ENCODE measurements at regions not wholly inside any gene's neighbourhood (a gene's known extent, or its start where the extent isn't known, plus 50 kb on each side); places are given as distances from the start of the nearest gene placed in this dataset.
"Not testable (repeated sequence)": the region's sequence is repeated elsewhere in the genome, so short reads cannot be mapped to it uniquely, and the experiment has no call there.

DNA sequence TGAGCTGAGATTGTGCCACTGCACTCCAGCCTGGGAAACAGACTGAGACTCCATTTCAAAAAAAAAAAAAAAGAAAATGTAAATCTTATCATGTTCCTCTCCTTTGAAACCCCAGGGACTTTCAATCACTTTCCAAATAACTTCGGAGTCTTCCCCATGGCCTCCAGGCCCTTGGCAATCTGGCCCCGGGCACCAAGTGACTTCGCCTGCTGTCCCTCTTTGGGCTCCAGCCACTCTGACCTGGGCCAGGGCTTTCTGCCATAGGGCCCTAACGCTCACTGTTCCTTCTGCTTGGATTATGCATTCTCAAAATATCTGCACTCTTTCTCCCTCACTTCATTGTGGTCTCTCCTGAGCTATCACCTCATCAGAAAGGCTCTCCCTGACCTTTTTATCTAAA, 260.9 kb downstream of the KLF13 start:
- Mint-ChIP-seq H3K27me3 (peaks cover 3% of the 10 kb centered on the region), H3K4me1 (no peaks in the 10 kb centered on the region), H3K27ac (no peak overlapping the region), H3K4me3 (no peak overlapping the region), H3K9me3 (peaks cover 3% of the 10 kb centered on the region), H3K36me3 (ENCODE audit: low read depth) (no peaks in the 10 kb centered on the region)
- intact Hi-C loops (cut with micrococcal nuclease) = no loop called here
- no peak for DNase-seq

DNA sequence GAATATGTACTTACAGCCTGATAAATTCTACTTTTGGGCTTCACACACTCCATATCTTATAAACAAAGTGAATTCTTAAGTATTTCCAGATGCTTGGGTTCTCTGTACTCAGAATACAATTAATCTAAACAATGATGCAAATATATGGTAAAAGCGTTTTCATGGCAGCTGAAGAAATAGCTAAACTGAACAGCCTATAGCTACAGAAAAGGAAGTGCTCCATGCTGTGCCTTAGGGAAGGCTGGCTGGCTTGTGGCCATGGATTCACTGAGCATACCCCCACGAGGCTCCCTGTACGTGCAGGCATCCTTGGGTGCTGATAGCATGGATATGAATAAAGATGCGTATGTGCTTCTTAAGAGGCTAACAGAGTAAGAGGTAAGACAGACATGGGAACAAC, 264.0 kb downstream of the KLF13 start:
- Mint-ChIP-seq H3K4me3 (no peak overlapping the region), H3K9me3 (no peaks in the 10 kb centered on the region), H3K36me3 (ENCODE audit: low read depth) (no peaks in the 10 kb centered on the region), H3K27ac (no peak overlapping the region), H3K27me3 (peaks cover 3% of the 10 kb centered on the region), H3K4me1 (no peaks in the 10 kb centered on the region)
- no peak for DNase-seq
- intact Hi-C loops (cut with micrococcal nuclease) = no loop called here

DNA sequence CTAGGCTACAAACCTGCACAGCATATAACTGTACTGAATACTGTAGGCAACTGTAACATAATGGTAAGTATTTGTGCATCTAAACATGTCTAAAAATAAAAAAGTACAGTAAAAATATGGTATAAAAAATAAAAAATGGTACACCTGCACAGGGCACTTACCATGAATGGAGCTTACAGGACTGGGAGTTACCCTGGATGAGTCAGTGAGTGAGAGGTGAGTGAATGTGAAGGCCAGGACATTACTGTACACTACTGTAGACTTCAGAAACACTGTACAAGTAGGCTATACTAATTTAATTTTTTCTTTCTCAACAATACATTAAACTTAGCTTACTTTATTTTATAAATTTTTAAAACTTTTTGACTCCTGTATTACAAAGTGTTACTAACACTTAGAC, 265.3 kb downstream of the KLF13 start:
- Mint-ChIP-seq H3K4me3 (no peak overlapping the region), H3K27ac (no peak overlapping the region), H3K36me3 (ENCODE audit: low read depth) (no peaks in the 10 kb centered on the region), H3K9me3 (no peaks in the 10 kb centered on the region), H3K4me1 (no peaks in the 10 kb centered on the region), H3K27me3 (peaks cover 3% of the 10 kb centered on the region)
- no peak for DNase-seq
- intact Hi-C loops (cut with micrococcal nuclease) = no loop called here

DNA sequence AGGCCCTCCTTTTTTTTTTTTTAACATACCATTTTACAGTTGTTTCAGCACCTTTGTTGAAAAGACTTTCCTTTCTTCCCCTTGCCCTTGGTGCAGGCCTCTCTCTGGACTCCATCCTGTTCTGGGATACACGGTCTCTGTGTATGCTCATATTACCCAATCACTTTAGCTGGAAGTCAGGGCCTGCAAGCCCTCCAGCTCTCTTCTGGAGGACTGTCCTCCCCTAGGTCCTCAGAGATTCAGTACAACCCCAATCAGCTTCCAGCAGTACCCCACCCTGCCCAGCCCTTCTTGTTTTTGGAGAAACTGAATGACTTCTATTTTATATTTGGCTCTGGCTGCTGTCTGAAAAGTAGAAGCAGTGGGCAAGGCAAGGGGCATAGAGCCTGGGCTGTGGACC, 270.8 kb downstream of the KLF13 start:
- Mint-ChIP-seq H3K27ac (no peak overlapping the region), H3K27me3 (peaks cover 16% of the 10 kb centered on the region), H3K36me3 (ENCODE audit: low read depth) (no peaks in the 10 kb centered on the region), H3K9me3 (no peaks in the 10 kb centered on the region), H3K4me1 (no peaks in the 10 kb centered on the region), H3K4me3 (no peak overlapping the region)
- DNase-seq = no peak
- intact Hi-C loops (cut with micrococcal nuclease) = no loop called here

DNA sequence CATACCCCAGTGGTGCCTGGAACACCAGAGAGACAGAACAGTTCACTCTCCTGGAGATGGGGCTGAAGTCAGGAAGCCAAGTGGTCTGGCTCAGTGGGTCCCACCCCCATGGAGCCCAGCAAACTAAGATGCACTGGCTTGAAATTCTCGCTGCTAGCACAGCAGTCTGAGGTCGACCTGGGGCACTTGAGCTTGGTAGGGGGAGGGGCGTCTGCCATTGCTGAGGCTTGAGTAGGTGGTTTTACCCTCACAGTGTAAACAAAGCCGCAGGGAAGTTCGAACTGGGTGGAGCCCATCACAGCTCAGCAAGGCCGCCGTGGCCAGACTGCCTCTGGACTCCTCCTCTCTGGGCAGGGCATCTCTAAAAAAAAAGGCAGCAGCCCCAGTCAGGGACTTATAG, 272.0 kb downstream of the KLF13 start:
- Mint-ChIP-seq H3K36me3 (ENCODE audit: low read depth) (no peaks in the 10 kb centered on the region), H3K4me3 (no peak overlapping the region), H3K27me3 (peaks cover 19% of the 10 kb centered on the region), H3K27ac (no peak overlapping the region), H3K4me1 (no peaks in the 10 kb centered on the region), H3K9me3 (peaks cover 4% of the 10 kb centered on the region)
- intact Hi-C loops (cut with micrococcal nuclease) = no loop called here
- DNase-seq = no peak

DNA sequence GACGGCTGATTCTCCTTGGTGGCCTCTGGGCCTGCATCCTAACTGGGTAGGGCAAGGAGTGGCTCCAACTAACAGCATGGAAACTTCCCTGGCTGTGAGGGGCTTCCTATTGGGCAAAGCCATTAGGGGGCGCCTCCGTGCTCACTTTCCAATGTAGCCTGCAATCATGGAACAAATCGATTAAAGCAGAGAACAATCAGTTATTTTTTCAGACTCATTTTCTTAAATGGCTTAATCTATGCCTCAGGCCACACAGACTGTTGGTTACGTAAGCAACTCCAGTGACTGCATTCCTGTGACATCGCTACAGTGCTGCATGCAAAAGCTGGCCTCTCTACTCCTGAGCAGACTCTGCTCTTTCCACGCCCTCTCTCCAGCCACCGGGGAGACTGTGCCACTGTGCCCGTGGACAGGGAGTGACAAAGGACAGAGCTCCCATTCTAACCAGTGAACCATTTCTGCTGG, 278.9 kb downstream of the KLF13 start:
- no peak for DNase-seq
- Mint-ChIP-seq H3K4me1 (no peaks in the 10 kb centered on the region), H3K4me3 (no peak overlapping the region), H3K27me3 (peaks cover 15% of the 10 kb centered on the region), H3K27ac (no peak overlapping the region), H3K36me3 (ENCODE audit: low read depth) (no peaks in the 10 kb centered on the region), H3K9me3 (peaks cover 4% of the 10 kb centered on the region)
- intact Hi-C loops (cut with micrococcal nuclease) = no loop called here

DNA sequence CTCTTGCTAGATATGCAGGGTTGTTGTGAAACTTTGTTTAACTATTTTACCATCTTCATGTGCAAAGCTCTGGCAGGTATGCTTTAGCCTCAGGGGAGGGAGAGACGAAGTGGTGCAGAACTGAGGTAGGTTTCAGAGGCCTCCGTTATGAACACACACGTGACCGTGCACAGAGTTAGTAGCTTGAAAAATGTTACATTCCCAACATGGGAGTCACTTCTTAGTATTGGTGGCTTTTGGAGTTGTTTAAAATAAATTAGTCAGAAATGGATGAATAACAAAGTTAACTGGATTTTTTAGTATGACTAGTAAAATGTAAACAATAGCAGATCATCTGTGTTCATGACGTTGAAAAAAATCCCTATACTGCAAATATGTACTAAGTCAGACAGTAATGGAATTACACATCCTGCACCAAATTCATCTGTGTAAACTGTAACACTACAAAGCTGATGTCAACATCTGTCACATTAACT, 279.6 kb downstream of the KLF13 start:
- Mint-ChIP-seq H3K36me3 (ENCODE audit: low read depth) (no peaks in the 10 kb centered on the region), H3K4me3 (no peak overlapping the region), H3K27me3 (peaks cover 13% of the 10 kb centered on the region)

DNA sequence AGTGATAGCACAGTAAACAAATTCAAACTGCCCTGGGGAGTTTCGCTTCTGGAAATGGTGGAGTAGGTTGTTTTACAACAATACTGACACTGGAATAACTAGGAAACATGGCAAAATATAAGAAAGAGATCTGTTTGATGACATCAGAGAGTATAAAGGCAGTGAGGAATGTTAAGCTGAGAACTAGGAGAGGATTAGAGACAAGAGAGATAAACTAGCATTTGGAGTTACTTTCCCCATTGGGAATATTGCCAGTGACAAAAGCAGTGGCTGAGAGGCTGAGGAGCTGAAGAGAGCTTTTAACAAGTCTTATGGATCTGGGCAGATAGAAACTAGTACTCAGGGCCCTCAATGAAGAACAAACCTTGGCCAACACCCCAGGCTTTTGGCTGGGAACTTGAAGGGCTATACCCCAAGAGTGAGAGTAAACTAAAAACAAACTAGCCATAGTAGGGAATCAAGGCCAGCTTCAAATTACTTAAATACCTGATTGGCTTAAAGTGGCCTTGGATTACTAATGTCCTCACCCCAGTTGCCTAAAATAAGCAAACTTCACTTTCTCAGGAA, 280.4 kb downstream of the KLF13 start:
- intact Hi-C loops (cut with micrococcal nuclease) = no loop called here
- DNase-seq = no peak
- no peaks in the 10 kb centered on the region for H3K36me3 Mint-ChIP-seq (ENCODE audit: low read depth)
- peaks cover 16% of the 10 kb centered on the region for H3K27me3 Mint-ChIP-seq
- peaks cover 1% of the 10 kb centered on the region for H3K4me1 Mint-ChIP-seq
- peaks cover 4% of the 10 kb centered on the region for H3K9me3 Mint-ChIP-seq
- H3K4me3 Mint-ChIP-seq = no peak overlapping the region
- H3K27ac Mint-ChIP-seq = no peak overlapping the region

More for the DNA sequence above, 279.6 kb downstream of the KLF13 start:
- intact Hi-C loops (cut with micrococcal nuclease) = no loop called here
- Mint-ChIP-seq H3K9me3 (peaks cover 4% of the 10 kb centered on the region), H3K27ac (no peak overlapping the region), H3K4me1 (peaks cover 1% of the 10 kb centered on the region)
- no peak for DNase-seq

DNA sequence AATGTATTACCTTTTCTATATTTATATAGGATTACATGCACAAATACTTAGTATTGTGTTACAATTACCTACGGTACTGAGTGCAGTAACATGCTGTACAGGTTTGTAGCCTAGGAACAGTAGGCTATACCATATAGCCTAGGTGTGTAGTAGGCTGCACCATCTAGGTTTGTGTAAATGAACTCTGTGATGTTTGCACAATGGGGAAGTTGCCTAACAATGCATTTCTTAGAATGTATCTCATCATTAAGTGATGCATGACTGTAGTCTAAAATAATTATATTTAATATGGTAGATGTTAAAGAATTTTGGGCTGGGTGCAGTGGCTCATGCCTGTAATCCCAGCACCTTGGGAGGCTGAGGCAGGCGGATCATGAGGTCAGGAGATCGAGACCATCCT, 281.0 kb downstream of the KLF13 start:
- Mint-ChIP-seq H3K9me3 (peaks cover 4% of the 10 kb centered on the region), H3K27ac (no peak overlapping the region), H3K27me3 (peaks cover 15% of the 10 kb centered on the region), H3K4me3 (no peak overlapping the region), H3K36me3 (ENCODE audit: low read depth) (no peaks in the 10 kb centered on the region), H3K4me1 (peaks cover 1% of the 10 kb centered on the region)
- intact Hi-C loops (cut with micrococcal nuclease) = no loop called here
- DNase-seq = no peak

DNA sequence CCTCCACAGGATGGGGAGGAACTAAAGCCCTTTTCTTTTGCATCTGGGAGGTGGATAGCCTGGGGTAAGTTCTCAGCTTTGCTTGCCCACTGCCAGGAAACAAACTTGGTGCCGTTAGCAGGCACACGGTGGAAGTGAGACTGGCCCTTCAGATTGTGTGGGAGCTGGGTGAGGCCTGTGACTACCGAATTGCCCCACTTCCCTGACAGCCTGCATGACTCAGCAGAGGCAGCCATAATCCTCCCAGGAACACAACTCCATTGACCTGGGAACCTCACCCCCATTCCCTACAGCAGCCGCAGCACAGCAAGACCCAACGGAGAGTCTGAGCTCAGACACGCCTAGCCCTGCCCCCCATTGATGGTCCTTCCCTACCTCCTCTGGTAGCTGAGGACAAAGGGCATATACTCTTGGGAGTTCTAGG, 282.6 kb downstream of the KLF13 start:
- H3K36me3 Mint-ChIP-seq (ENCODE audit: low read depth) = no peaks in the 10 kb centered on the region
- H3K27me3 Mint-ChIP-seq = peaks cover 19% of the 10 kb centered on the region
- intact Hi-C loops (cut with micrococcal nuclease) = no loop called here
- peaks cover 1% of the 10 kb centered on the region for H3K4me1 Mint-ChIP-seq
- no peak overlapping the region for H3K27ac Mint-ChIP-seq
- no peak overlapping the region for H3K4me3 Mint-ChIP-seq
- H3K9me3 Mint-ChIP-seq = no peaks in the 10 kb centered on the region
- no peak for DNase-seq

DNA sequence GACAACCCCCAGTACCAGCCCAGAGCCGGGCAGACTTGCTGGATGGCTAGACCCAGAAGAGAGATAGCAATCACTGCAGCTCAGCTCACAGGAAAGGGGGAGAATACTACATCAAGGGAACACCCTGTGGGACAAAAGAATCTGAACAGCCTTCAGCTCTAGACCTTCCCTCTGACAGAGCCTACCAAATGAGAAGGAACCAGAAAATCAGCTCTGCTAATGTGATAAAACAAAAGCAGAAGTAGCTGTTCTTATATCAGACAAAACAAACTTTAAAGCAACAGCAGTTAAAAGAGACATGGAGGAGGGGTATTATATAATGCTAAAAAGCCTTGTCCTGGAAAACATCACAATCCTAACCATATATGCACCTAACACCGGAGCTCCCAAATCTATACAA, 283.3 kb downstream of the KLF13 start:
- Mint-ChIP-seq H3K9me3 (no peaks in the 10 kb centered on the region), H3K27ac (no peak overlapping the region), H3K36me3 (ENCODE audit: low read depth) (no peaks in the 10 kb centered on the region), H3K27me3 (peaks cover 19% of the 10 kb centered on the region), H3K4me1 (peaks cover 1% of the 10 kb centered on the region), H3K4me3 (no peak overlapping the region)
- intact Hi-C loops (cut with micrococcal nuclease) = no loop called here
- DNase-seq = no peak

DNA sequence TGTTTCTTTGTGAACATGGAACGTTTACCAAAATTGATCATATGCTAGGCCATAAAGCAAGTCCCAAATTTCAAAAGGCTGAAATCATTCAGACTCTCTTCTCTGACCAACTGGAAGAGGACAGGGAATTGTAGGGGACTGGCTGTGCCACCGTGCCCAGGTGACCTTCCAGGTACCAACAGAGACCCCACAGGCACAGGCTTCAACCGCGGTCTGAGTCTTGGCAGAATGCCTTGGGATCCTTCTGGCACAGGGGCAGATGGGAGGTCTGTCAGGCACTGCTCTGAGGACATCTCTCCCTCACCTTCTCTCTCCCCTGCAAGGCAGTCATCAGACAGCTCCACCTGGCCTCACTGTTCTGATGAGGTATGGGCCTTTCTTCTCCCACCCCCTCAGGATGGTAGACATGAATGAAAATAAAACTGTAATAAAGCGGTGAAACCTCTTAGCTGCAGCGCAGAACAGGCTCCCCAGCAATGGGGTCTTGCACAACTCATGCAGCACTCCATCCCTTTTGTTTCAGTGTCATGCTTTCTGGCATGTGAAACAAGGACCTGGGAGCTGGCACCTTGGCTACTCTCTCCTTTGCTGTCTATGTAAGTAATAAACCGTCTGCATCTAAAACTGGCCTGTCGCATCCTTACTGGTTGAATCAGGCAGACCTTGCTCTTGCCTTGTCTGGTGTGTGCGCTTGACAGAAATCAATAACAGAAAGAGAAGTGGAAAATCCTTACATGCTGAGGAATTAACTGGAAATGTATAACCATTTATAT, 289.2 kb downstream of the KLF13 start:
- DNase-seq = no peak
- Mint-ChIP-seq H3K4me1 (peaks cover 1% of the 10 kb centered on the region), H3K27me3 (peaks cover 19% of the 10 kb centered on the region), H3K36me3 (ENCODE audit: low read depth) (no peaks in the 10 kb centered on the region), H3K27ac (no peak overlapping the region), H3K4me3 (no peak overlapping the region), H3K9me3 (peaks cover 4% of the 10 kb centered on the region)
- intact Hi-C loops (cut with micrococcal nuclease) = no loop called here

DNA sequence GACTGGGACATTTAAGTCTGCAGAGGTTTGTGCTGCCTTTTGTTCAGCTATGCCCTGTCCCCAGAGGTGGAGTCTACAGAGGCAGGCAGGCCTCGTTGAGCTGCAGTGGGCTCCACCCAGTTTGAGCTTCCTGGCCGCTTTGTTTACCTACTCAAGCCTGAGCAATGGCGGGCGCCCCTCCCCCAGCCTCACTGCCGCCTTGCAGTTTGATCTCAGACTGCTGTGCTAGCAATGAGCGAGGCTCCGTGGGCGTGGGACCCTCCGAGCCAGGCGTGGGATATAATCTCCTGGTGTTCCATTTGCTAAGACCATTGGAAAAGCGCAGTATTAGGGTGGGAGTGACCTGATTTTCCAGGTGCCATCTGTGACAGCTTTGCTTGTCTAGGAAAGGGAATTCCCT, 296.7 kb downstream of the KLF13 start:
- H3K27ac Mint-ChIP-seq; H3K4me3 Mint-ChIP-seq; intact Hi-C loops (cut with micrococcal nuclease); DNase-seq; H3K4me1 Mint-ChIP-seq; H3K36me3 Mint-ChIP-seq (ENCODE audit: low read depth); H3K9me3 Mint-ChIP-seq; H3K27me3 Mint-ChIP-seq: not testable (repeated sequence)

DNA sequence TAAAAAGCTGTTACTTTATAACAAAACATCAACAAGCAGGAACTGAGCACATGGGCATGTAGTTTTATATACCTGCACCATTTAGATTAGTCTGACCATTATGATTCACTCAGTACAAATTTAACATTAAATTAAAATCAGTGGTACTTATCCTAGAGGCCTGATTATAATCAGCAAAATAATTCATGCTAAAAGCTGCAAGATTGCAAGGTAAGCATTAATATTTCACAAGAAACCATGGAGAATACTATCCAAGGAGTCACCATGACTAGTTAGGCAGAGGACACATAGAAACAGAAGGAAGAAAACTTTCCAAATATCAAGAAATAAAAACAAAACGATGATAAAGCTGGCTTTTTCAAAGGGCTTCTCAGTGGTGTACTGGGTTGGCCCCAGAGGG, 297.5 kb downstream of the KLF13 start:
- DNase-seq; H3K9me3 Mint-ChIP-seq; H3K36me3 Mint-ChIP-seq (ENCODE audit: low read depth); H3K4me1 Mint-ChIP-seq; H3K4me3 Mint-ChIP-seq; intact Hi-C loops (cut with micrococcal nuclease); H3K27ac Mint-ChIP-seq; H3K27me3 Mint-ChIP-seq: not testable (repeated sequence)

DNA sequence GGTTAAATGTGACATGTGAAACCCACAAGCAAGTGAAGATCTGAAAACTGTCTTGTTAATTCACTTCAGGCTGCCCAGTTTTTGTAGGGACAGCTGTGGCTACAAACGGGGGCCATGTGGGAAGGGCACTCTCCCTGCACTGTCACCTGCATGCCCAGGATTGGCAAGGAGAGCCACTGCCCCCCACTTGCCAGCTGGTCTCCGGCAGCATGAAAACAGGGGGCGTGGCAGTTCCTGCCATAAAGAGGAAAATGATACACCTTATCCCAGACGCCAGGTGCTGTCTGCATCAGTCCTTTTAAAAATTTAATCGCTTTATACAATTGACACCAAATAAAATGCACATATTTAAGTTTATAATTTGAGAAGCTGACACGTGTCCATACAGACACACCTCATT, 309.1 kb downstream of the KLF13 start:
- H3K4me3 Mint-ChIP-seq; H3K4me1 Mint-ChIP-seq; H3K9me3 Mint-ChIP-seq; DNase-seq; H3K36me3 Mint-ChIP-seq (ENCODE audit: low read depth); intact Hi-C loops (cut with micrococcal nuclease); H3K27ac Mint-ChIP-seq: not testable (repeated sequence)
- H3K27me3 Mint-ChIP-seq = peaks cover 27% of the 10 kb centered on the region

All from activated CD4-positive, alpha-beta T cell treated with anti-CD3 and anti-CD28 coated beads, Interleukin-2, amount 10 ng/mL, durations not matched to agents 24 days and 14 days (primary cell).